SK-N-SH (cell line): ENCODE measurements at regions not wholly inside any gene's neighbourhood (a gene's known extent, or its start where the extent isn't known, plus 50 kb on each side); places are given as distances from the start of the nearest gene placed in this dataset.

Experiments used
- CTCF ChIA-PET: fragments of 300-600, 350-600 bp; formaldehyde crosslinking; extraction: SDS; loops from one replicate; lab custom pipeline; 2021; lab: Yijun Ruan, JAX
- POLR2A ChIA-PET: fragments of 350-600 bp; sonication (Branson Sonifier 250); formaldehyde crosslinking; extraction: SDS; loops from one replicate; lab custom pipeline; 2020; ENCODE audit warnings: antibody characterized with exemption, inconsistent platforms; lab: Yijun Ruan, JAX
- DNase-seq: peaks from one replicate; pipeline ENCODE4 v3.0.0; 2012
- H2AFZ ChIP-seq: fragments of 200-600 bp; sonication (generic); 2 replicates; pipeline ENCODE4 v1.8.1; 2016; ENCODE audit warnings: antibody characterized with exemption, mild to moderate bottlenecking, low read depth
- H3F3A ChIP-seq: fragments of 200-600 bp; sonication (generic); replicated peaks from 2 replicates; pipeline ENCODE3; 2016; ENCODE audit warnings: antibody characterized with exemption, mild to moderate bottlenecking; ENCODE audit not compliant: insufficient read depth
- H3K27ac ChIP-seq, 2 experiments: fragments of 200-500 bp in 1 of 2; fragments of 200-600 bp in 1 of 2; sonication (Bioruptor generic) in 1 of 2; sonication (generic), shearing (Covaris generic) in 1 of 2; 2 replicates each; pipeline versions ENCODE4 v1.5.1 to v1.6.1; 2014 to 2016; ENCODE audit warnings: low read depth in 2 of 2, inconsistent platforms in 1 of 2, low read length in 1 of 2, mild to moderate bottlenecking in 1 of 2, mixed read lengths in 1 of 2
- H3K27me3 ChIP-seq: fragments of 200-600 bp; sonication (generic), shearing (Covaris generic); 2 replicates; pipeline ENCODE4 v1.6.1; 2016; ENCODE audit warnings: mixed run types; ENCODE audit not compliant: insufficient read depth
- H3K36me3 ChIP-seq, 2 experiments: fragments of 200-500 bp in 1 of 2; fragments of 200-600 bp in 1 of 2; sonication (Bioruptor generic) in 1 of 2; sonication (generic) in 1 of 2; replicated peaks in 1 of 2; 2 replicates each; pipeline versions ENCODE3 to v1.5.1; 2014 to 2016; ENCODE audit warnings: low read length in 1 of 2, mild to moderate bottlenecking in 1 of 2; ENCODE audit not compliant: insufficient read depth in 2 of 2, control insufficient read depth in 1 of 2
- H3K4me1 ChIP-seq, 2 experiments: fragments of 200-500 bp in 1 of 2; fragments of 200-600 bp in 1 of 2; sonication (Bioruptor generic) in 1 of 2; sonication (generic), shearing (Covaris generic) in 1 of 2; 2 replicates each; pipeline versions ENCODE4 v1.5.1 to v1.6.1; 2014 to 2016; ENCODE audit warnings: low read depth in 1 of 2, low read length in 1 of 2, mixed run types in 1 of 2; ENCODE audit not compliant: insufficient read depth in 2 of 2, control insufficient read depth in 1 of 2
- H3K4me2 ChIP-seq: fragments of 200-600 bp; sonication (generic), shearing (Covaris generic); 2 replicates; pipeline ENCODE4 v1.6.1; 2017; ENCODE audit warnings: mixed run types
- H3K4me3 ChIP-seq, 2 experiments: fragments of 200-500 bp in 1 of 2; fragments of 200-600 bp in 1 of 2; sonication (Bioruptor generic) in 1 of 2; sonication (generic), shearing (Covaris generic) in 1 of 2; 2 replicates each; pipeline versions ENCODE4 v1.5.1 to v1.8.1; 2014 to 2016; ENCODE audit warnings: low read depth in 2 of 2, inconsistent platforms in 1 of 2, low read length in 1 of 2, mild to moderate bottlenecking in 1 of 2, mixed read lengths in 1 of 2, moderate library complexity in 1 of 2
- H3K79me2 ChIP-seq: fragments of 200-600 bp; sonication (generic); 2 replicates; pipeline ENCODE4 v1.8.1; 2017; ENCODE audit warnings: mild to moderate bottlenecking; ENCODE audit not compliant: insufficient read depth
- H3K9ac ChIP-seq: fragments of 200-600 bp; sonication (generic); 2 replicates; pipeline ENCODE4 v1.6.1; 2017; ENCODE audit warnings: mixed run types
- H3K9me2 ChIP-seq: fragments of 200-600 bp; sonication (generic); 2 replicates; pipeline ENCODE4 v1.6.1; 2017; ENCODE audit warnings: mixed run types
- H3K9me3 ChIP-seq: fragments of 200-600 bp; sonication (generic); 2 replicates; pipeline ENCODE4 v1.6.1; 2017; ENCODE audit warnings: mixed run types, mild to moderate bottlenecking, moderate library complexity
- H4K20me1 ChIP-seq: fragments of 200-600 bp; sonication (generic); 2 replicates; pipeline ENCODE4 v1.6.1; 2017; ENCODE audit warnings: mild to moderate bottlenecking, mixed run types; ENCODE audit not compliant: insufficient read depth
- CHD2 ChIP-seq: fragments of 150-350 bp; IDR thresholded peaks from 2 replicates; pipeline ENCODE4 v1.6.1; 2018; ENCODE audit warnings: low read length; ENCODE audit not compliant: partially characterized antibody
- ELF1 ChIP-seq: IDR thresholded peaks from 2 replicates; pipeline ENCODE4 v1.4.0; 2012
- EP300 ChIP-seq, 2 experiments: IDR thresholded peaks; 2 replicates each; pipeline versions ENCODE4 v1.4.0 to v1.6.1; 2012; ENCODE audit warnings: borderline replicate concordance in 1 of 2, low read depth in 1 of 2, low read length in 1 of 2
- FOSL2 ChIP-seq: IDR thresholded peaks from 2 replicates; pipeline ENCODE4 v1.4.0; 2012; ENCODE audit warnings: low read depth, mild to moderate bottlenecking, moderate library complexity, borderline replicate concordance
- FOXM1 ChIP-seq: IDR thresholded peaks from 2 replicates; pipeline ENCODE4 v1.4.0; 2012; ENCODE audit warnings: low read depth, mild to moderate bottlenecking
- IRF3 ChIP-seq: fragments of 150-350 bp; IDR thresholded peaks from 2 replicates; pipeline ENCODE4 v1.6.1; 2016; ENCODE audit warnings: mild to moderate bottlenecking, low read depth, low read length
- JUND ChIP-seq: IDR thresholded peaks from 2 replicates; pipeline ENCODE4 v1.4.0; 2012
- MAX ChIP-seq: IDR thresholded peaks from 2 replicates; pipeline ENCODE4 v1.4.0; 2012; ENCODE audit warnings: low read depth
- MEF2A ChIP-seq: IDR thresholded peaks from 2 replicates; pipeline ENCODE4 v1.4.0; 2012; ENCODE audit warnings: low read depth, borderline replicate concordance
- MXI1 ChIP-seq: IDR thresholded peaks from 2 replicates; pipeline ENCODE4 v1.6.1; 2012; ENCODE audit warnings: mild to moderate bottlenecking, low read depth, low read length, improper control_type of control experiment
- NFIC ChIP-seq: IDR thresholded peaks from 2 replicates; pipeline ENCODE4 v1.4.0; 2012; ENCODE audit warnings: borderline replicate concordance
- PBX3 ChIP-seq: IDR thresholded peaks from 2 replicates; pipeline ENCODE4; 2012
- RCOR1 ChIP-seq: fragments of 150-350 bp; IDR thresholded peaks from 2 replicates; pipeline ENCODE4 v1.6.1; 2017; ENCODE audit warnings: antibody characterized with exemption, low read length
- SMC3 ChIP-seq: IDR thresholded peaks from 2 replicates; pipeline ENCODE4 v1.6.1; 2012; ENCODE audit warnings: low read depth, low read length, improper control_type of control experiment
- TCF12 ChIP-seq: IDR thresholded peaks from 2 replicates; pipeline ENCODE4 v1.4.0; 2012
- TEAD4 ChIP-seq: IDR thresholded peaks from 2 replicates; pipeline ENCODE4 v1.4.0; 2012; ENCODE audit warnings: mild to moderate bottlenecking, borderline replicate concordance; ENCODE audit not compliant: insufficient read depth
- USF1 ChIP-seq: IDR thresholded peaks from 2 replicates; pipeline ENCODE4 v1.4.0; 2012; ENCODE audit warnings: low read depth, borderline replicate concordance
- WGBS: methylation state at CpG from one replicate; pipeline ENCODE4 v1.1.6; 2017; ENCODE audit warnings: low lambda C conversion rate; 5-methylcytosine and 5-hydroxymethylcytosine counted together

- Histone ChIP-seq H3K9me2 (0 out of 2 replicates have a peak, but pooled peaks cover 6% of the 10 kb centered on the region), H3K4me3 (no peak overlapping the region), H2AFZ (no peak overlapping the region), H3K79me2 (no peaks in the 10 kb centered on the region), H4K20me1 (no peaks in the 10 kb centered on the region), H3K9me3 (no peaks in the 10 kb centered on the region), H3K4me1 (no peaks in the 10 kb centered on the region), H3K27me3 (no peaks in the 10 kb centered on the region), H3K27ac (no peak overlapping the region), H3K9ac (no peak overlapping the region), H3F3A (peaks cover 3% of the 10 kb centered on the region), H3K36me3 (no peaks in the 10 kb centered on the region), H3K4me2 (no peak overlapping the region)
- TF ChIP-seq MXI1, result no peak
- no peak for TF ChIP-seq IRF3
- TF ChIP-seq RCOR1, result no peak
- no peak for TF ChIP-seq FOXM1
- no peak for TF ChIP-seq CHD2
- no peak for DNase-seq
- WGBS, result 89% methylated on average over 6 of the region's 6 CpGs
- ChIA-PET POLR2A (no interaction called here), CTCF (interaction anchor here (1.0 kb wide), 1 partner anchor 562 kb away, joined by 3 read pairs; no protein-coding TSS in a partner anchor)
Measured at GRCh38 chr10:4095166-4095917, 310.3 kb upstream of the KLF6 start.

GRCh38 chr10:4094751-4095150, 309.7 kb upstream of the KLF6 start:
- DNase-seq, result no peak
- Histone ChIP-seq H3F3A (peaks cover 3% of the 10 kb centered on the region), H4K20me1 (no peaks in the 10 kb centered on the region), H3K27me3 (no peaks in the 10 kb centered on the region), H2AFZ (no peak overlapping the region), H3K79me2 (no peaks in the 10 kb centered on the region), H3K9ac (no peak overlapping the region), H3K27ac (no peak overlapping the region), H3K9me2 (0 out of 2 replicates have a peak, but pooled peaks cover 6% of the 10 kb centered on the region), H3K4me1 (no peaks in the 10 kb centered on the region), H3K9me3 (no peaks in the 10 kb centered on the region), H3K4me2 (no peak overlapping the region), H3K36me3 (no peaks in the 10 kb centered on the region), H3K4me3 (no peak overlapping the region)
- TF ChIP-seq ELF1, result no peak
- 94% methylated on average over 2 of the region's 2 CpGs for WGBS
- CTCF ChIA-PET, result no interaction called here
- POLR2A ChIA-PET, result no interaction called here

- 69% methylated on average over 5 of the region's 5 CpGs for WGBS
- no peak overlapping the region for H3K9ac ChIP-seq
- no peaks in the 10 kb centered on the region for H3K9me3 ChIP-seq
- H3K4me2 ChIP-seq, result 0 out of 2 replicates have a peak overlapping the region, but pooled peaks have one; percentile 5
- no peaks in the 10 kb centered on the region for H4K20me1 ChIP-seq
- no peaks in the 10 kb centered on the region for H3K27me3 ChIP-seq
- H3K36me3 ChIP-seq, result no peaks in the 10 kb centered on the region
- no peak overlapping the region for H3K4me3 ChIP-seq
- H3F3A ChIP-seq, result peaks cover 3% of the 10 kb centered on the region
- no peak overlapping the region for H3K27ac ChIP-seq
- ChIA-PET CTCF (interaction anchor here (1.2 kb wide), 1 partner anchor 9 kb away, joined by 4 read pairs; no protein-coding TSS in a partner anchor), POLR2A (no interaction called here)
- H2AFZ ChIP-seq, result no peak overlapping the region
- H3K79me2 ChIP-seq, result no peaks in the 10 kb centered on the region
- 0 out of 2 replicates have a peak, but pooled peaks cover 6% of the 10 kb centered on the region for H3K9me2 ChIP-seq
- no peak for DNase-seq
- no peaks in the 10 kb centered on the region for H3K4me1 ChIP-seq
- TF ChIP-seq SMC3 (no peak), TCF12 (peak; percentile 88), IRF3 (no peak), CHD2 (no peak), JUND (peak; percentile 67), FOSL2 (peak; percentile 75; the same call in 1 of the 2 replicates), TEAD4 (0 out of 2 replicates have a peak, but pooled peaks have one; percentile 23), EP300 (IDR thresholded peaks at IDR 0.05; ENCODE audit: borderline replicate concordance in 1 of 2, low read depth in 1 of 2, low read length in 1 of 2) (peak in 1 of 2 experiments; percentile 57; a peak in 1 of 4 replicates), FOXM1 (no peak), MEF2A (no peak), USF1 (no peak), MAX (no peak), PBX3 (peak; percentile 81), NFIC (peak; percentile 24; the same call in 1 of the 2 replicates)
Measured at GRCh38 chr10:4093438-4093837, 308.4 kb upstream of the KLF6 start.
